DMS 273 (cell line): ENCODE measurements at regions not wholly inside any gene's neighbourhood (a gene's known extent, or its start where the extent isn't known, plus 50 kb on each side); places are given as distances from the start of the nearest gene placed in this dataset.
"Not testable (repeated sequence)": the region's sequence is repeated elsewhere in the genome, so short reads cannot be mapped to it uniquely, and the experiment has no call there.

Source experiments
- DNase-seq: peaks from one replicate; lab custom pipeline; 2025; ENCODE audit not compliant: unreplicated experiment; lab: John Stamatoyannopoulos, UW

DNA sequence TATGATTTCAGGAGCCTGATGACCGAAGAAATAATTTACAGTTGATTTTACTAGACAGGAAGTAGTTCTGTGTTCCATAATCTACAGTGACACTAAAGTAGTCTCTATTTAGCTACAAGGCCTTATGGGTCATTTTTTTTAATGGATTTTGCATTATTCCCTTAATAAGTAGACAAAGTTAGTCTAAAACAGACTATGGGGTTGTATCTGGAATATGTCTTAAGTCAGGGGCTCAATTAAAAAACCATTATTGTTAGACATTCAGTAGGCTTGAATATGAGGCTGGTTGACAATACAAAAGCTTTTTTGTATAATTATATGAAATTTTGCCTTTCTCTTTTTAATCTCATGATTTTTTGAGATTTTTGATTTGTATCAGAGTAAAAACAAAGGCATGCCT is 820.0 kb upstream of the SEMA6D start:
- no peak for DNase-seq

DNA sequence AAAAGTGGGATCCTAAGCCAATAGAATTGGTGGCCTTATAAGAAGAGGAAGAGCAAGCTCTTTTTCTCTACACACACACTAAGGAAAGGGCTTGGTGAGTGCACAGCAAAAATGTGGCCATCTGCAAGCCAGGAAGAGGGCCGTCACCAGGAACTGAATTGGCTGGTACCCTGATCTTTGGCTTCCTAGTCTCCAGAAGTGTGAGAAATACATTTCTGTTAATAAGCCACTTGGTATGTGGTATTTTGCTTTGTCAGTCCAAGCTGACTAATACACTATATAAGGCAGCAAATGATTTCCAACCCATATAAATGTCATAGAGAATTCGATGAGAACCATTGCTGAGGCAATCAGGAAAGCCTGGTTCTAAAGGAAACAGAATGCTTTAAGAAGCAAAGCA is 816.3 kb upstream of the SEMA6D start:
- DNase-seq = no peak

DNA sequence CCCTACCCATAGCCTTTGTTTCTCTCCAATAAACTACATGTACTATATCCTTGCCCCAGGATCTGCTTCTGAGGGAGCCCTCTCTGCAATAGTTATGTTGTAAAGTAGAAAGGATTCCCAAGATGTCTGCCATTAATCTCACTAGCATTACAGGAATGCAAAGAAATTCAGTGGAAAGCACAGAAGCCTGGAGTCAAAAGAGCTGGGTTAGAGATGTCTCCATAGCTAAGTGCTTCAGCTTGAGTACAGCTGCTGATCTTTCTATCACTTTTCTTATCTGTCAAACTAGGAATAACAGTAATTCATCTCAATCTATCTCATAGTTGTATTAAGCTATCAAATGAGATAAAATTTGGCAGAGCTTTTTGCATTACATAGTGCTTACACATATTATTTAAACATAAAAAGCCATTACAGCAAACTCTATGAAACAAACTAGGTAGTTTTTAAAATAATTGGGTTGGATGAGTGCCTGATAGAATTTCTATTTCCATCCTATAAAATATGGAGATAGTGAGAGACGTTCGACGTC is 799.5 kb upstream of the SEMA6D start:
- no peak for DNase-seq

DNA sequence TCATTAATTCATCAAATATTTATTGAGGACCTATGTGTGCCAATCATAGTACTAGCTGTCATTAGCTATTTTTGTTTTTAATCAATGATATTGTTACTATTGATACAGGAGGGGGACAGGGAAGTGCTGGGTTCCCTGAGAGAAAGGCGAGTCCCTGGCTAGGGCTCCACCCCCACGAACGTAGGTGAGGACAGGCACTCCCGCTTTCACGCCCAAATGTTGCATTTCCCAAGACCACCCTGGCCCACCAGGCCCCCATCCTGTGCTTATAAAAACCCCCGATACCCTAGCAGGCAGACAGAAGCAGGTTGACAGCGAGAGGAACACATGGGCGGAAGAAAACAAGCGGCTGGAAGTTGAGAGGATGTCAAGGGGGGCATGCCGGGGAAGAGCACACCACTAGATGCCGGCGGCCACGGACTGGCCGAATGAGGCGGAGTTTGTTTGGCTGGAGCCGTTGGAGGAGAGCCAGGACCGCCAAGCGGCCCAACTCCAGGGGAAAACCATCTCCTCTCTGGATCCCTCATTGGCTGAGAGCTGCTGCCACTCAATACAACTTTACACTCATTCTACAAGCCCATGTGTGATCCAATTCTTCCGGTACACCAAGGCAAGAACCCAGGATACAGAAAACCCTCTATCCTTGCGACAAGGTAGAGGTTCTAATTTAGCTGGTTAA is 798.7 kb upstream of the SEMA6D start:
- no peak for DNase-seq

DNA sequence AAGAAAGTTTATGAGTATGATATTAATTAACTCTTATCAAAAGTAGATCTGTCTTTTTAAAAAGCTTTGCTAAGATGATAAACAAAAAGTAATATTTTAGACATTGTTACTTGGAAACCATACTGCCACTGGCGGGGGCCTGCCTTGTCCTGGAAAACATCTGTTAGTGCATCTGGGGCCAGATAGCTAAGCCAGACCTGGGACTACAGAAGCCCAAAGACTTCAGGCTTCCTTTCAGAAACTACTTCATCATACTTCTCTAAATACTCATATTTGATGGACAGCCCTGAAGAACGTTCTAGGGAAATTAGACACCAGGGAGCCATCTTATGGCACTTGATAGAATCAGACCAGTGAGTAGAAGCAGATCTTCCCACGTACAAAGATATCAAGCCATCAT is 795.4 kb upstream of the SEMA6D start:
- peak; percentile 3 for DNase-seq

DNA sequence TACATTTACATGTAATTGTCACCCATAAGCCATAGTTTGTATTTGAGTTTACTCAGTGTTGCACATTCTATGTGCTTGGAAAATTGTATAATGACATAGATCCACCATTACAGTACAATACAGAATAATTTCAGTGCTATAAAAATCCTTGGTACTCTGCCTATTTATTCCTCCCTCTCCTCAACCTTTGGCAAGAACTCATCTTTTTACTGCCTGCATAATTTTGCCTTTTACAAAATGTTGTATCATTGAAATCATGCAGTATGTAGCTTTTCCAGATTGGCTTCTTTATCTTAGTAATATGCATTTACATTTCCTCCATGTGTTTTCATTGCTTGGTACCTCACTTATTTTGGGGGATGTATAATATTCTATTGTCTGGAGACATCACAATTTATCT is 786.9 kb upstream of the SEMA6D start:
- DNase-seq = no peak

DNA sequence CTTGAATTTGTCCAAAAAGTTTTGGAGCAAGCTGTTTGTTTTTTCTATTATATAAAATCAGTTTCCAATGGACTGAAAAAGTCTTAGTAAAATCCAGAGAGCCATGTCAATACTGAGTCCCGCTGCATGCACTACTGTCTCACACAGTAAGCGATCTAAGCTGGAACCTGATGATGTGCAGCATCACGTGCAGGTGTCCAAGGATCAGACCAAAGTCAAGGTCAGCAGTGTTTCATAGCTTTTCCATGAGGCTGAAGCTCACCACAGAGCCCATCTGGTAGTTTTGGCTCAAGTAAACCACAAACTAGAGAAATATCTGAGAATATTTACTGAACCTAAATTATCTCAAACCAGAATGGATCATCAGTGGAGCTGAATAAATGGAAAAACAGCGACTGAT is 784.0 kb upstream of the SEMA6D start:
- DNase-seq = no peak

DNA sequence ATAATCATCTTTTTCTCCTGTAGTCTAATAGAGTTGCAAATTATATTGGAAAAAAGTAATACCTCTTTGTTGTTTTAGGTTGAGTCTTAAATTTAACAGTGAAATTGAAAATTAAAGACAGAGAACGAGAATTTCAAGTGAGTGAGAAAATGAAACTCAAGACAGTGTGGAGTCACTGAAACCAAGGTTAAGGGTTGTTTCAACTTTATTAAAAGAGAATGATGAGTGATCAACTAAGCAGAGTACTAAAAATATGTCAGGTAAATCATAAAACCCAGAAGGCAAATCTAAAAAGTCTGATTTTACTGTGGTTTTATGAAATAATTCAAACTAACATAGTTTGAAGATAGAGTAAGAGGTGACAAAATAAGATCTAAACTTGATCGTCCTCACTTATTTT is 782.5 kb upstream of the SEMA6D start:
- no peak for DNase-seq

DNA sequence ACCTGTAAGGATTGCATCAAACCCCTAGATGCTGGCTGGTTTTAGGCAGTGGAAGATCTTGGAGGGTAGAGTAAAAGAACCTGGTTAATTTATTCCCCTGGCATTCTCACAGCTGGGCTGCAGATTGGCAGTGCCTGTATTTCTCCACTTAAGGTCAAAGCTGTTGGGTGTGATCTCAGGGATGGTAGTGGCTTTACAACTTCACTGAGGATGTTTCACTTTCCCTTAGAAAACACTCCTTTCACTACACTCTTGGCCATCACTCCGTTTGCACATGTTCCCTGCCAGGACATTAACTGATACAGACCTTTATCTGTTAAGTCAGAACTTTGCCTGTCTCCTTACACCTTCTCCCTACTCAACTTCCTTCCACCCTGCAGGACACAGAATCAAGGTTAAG is 779.1 kb upstream of the SEMA6D start:
- no peak for DNase-seq

DNA sequence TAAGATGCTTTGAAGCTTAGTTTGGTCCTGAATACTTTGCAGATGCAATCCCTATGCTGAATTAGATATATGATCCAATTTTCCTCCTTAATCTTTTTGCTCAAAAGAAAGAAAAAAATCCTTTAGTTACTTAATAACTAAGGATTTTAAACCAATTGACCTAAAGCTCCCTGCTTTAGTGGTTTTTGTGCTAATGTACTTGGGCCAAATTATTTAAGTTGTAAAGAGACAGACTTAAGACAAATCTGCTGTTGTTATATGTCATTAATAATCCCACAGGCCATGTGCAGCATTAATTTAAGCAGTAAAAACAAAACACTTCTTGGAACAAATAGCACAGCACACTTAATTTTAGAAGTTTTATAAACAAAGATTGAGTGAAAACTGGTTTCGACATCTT is 776.1 kb upstream of the SEMA6D start:
- DNase-seq = no peak

DNA sequence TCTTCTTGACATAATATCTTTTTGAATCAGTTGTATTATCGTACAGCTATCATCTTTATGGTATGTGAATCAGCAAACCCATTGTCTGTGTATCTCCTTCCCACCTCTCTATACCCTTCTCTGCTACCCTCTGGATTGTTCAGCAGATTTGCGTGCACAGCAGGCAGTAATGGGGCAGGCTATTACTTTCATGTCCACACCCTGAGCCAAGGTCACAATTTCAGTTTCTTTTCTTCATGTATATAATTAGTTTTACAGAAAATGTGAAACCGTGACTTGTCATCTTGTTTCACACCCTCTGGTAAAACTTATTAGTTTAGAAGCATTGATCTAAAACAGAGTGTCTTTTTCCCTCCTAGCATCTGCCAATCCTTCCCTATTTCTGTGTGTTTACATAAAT is 770.4 kb upstream of the SEMA6D start:
- no peak for DNase-seq

DNA sequence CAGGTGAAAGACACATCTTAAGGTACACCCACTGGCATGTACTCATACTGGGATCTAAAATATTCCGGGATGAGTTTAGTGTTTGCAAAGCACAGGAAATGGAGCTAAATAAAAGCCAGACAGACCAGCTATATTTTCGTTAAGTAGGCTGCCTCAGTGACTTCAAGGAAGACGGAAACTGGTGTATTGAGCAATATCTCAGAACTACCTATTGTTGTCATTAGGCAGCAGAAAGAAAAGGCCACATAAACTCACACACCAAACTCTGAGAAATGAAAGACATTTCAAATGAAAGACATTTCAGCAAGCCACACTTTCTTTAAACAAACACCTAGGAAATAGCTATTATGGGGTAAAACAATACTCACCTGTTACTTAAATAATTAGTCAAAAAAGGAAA is 761.7 kb upstream of the SEMA6D start:
- DNase-seq = no peak

DNA sequence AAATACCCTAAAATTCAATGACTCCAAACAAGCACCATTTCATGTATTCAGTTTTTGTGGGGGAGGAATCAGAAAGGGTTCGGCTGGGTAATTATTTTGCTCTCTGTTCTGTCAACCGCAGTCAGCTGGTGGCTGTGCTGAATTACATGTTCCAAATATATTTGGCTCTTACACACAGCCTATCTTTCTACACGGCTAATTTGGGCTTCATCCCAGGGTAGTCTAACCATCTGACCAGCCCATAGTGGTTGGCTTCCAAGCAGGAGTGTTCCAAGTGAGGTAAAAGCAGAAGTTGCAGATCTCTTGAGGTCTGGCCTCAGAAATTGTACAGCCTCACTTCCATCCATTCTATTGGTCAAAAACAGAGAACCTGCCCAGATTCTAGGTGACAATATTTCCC is 760.8 kb upstream of the SEMA6D start:
- peak; percentile 61 for DNase-seq

DNA sequence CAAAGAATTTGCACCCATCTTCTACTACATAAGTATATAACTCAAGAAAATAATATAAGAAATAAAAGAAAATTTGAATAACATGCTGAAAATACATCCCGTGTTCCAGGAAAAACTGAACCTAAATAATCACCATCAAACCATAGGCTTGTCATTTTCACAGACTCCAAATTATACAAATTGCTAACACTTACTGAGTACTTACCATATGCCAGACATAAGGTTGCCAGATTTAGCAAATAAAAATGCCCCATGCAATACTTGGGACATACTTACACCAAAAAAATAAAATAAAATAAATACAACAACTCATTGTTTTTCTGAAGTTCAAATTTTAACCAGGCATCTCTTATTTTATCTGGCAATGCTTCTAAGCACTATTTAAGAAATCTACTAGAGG is 760.4 kb upstream of the SEMA6D start:
- peak; percentile 33 for DNase-seq

DNA sequence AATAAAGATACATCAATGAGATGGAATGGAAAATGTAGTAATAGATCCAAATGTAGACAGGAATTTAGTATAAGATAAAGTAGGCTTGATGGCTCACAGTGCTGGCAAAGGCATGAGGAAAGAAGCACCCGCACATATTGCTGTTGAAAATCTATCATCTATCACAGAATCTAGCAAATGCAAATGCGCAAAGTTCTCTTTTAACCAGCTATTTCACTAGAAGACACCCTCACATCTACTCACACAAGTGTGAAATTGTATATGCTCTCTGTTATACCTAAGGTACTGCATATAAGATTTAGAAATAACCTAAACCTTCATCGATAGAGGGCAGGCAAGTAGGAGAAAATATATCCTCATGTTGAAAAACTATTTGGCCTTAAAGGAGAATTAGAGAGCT is 756.7 kb upstream of the SEMA6D start:
- no peak for DNase-seq

DNA sequence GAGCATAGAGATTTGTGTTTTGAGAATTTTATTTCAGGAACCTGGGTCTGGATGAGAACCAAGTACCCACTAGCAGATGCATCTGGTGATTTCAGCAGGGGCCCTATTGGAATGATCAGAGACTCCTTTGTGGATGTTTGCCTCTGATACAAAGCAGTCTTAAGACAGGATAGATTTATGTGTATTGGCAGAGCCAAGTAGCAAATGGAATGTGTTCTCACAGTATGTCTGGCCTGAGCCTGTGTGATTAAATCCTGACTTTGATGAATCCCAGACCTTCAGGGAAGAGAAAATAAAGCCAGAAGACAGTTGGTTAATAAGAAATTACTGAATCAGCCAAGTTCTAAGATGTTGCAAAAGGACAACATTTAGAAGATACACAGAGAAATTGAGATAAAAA is 755.5 kb upstream of the SEMA6D start:
- DNase-seq = no peak

DNA sequence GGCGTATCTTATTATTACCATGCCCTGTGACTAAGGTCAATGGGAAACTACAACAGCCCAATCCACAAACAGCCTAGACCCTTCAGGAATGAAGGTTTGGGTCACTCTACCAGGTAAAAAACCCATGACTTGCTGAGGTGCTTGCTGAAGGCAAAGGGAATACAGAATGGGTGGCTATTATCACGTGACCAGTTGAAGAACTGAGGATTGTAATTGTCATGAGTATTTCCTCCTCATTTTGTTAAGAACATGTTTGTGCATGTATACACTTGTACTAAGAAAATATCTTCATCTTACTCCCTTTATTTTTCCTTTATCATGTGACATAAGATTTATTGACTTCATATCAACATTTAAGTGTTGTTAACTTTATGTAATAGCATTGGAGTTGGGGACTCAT is 729.2 kb upstream of the SEMA6D start:
- not testable (repeated sequence) for DNase-seq

DNA sequence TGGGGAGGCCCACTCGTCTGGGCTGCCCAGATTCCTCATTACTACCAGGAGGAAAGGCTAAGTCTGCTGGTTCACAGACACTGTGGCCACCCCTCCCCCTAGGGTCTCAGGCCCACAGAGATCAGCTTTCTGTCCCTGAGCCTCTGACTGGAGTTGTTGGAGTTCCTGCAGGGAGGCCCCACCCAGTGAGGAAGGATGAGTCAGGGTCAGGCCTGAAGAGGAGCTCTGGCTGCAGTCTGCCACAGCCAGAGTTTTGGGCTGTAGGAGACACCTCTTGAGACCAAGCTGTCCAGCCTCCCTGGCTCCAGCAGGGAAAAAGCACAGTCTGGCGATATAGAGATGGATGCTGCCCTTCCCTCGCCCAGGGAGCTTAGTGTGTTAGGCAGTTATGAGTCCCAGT is 720.9 kb upstream of the SEMA6D start:
- no peak for DNase-seq

DNA sequence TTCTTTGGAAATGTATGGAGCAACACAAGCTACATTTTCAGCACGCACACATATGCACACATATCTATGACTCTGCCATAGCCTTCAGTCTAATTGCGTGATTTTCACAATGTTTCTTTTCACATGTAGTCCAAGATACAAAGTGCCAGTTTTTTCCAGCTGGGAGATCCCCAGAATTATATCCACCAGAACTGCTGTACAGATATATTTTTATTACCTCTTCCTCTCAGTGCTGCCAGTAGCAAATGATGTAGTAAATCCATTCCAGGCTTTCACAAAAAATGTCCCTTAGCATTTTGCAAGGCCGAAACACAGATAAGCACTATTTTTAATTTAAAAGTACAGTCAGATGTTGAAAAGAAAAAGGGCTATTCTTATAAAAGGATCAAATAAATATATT is 719.8 kb upstream of the SEMA6D start:
- no peak for DNase-seq

DNA sequence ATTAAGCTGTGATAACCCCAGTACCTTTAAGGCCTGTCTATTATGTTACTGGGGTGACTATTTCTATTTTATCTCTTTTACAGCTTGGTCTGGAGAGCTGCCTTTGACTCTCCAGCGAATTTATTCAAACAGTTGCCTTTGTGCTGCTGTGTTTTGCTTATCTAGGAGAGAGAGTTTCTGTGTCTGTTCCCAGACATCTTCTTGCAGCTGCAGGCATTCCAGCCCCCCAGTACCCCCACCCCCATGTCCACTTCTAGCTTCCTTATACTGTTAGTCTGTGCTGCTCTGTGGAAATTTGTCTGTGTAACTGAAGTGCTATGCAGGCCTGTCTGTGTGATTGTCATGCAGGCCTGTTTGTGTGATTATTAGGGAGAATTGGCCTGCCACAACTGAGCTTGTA is 713.7 kb upstream of the SEMA6D start:
- DNase-seq = no peak

DNA sequence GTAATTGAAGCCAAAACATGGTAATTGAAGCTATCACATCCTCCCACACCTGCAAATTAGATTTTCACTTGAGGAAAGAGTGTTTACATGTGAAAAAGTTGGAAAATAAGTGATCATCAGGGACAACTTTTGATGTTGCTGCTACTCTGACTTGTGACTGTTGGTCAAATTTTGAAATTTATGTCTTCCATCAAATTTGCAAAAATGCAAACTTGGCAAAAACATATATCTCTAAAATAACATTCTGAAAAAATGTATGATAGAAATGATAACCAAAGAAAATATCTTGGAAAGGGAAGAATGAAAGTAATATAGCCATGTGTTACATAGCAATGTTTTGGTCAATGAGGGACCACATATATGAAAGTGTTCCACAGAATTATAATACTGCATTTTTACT is 703.9 kb upstream of the SEMA6D start:
- no peak for DNase-seq

DNA sequence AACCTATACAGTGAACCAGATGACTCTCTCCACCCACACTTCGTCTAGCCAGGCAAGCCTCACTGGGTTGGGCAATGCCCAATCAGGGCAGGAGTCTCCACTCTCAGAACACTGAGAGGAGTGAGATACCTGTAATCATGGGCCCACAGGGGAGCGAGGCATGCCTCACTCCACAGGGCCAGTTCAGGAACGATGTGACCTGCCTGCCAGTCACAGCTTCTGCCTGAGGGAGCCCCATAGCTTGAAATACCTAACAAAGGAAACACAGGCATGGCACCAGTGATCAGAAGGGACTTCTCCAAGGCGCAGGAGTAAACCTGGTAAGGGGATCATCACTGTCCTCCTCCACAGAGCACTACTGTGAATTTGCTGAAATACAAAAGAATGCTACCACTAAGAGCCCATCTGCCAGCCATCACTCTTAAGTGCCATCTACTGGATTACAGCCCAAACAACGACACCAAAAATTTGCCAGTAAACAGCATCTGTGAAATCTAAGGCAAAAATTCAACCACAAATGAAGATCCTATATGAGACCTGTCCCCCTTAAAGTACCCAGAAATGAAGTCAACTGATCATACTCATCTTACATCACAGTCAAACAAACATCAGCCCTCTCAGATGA is 689.9 kb upstream of the SEMA6D start:
- DNase-seq = peak; percentile 45
